HepG2 (cell line): ENCODE measurements at regions not wholly inside any gene's neighbourhood (a gene's known extent, or its start where the extent isn't known, plus 50 kb on each side); places are given as distances from the start of the nearest gene placed in this dataset.

Experiments used
- ATAC-seq: fragments of 200-7000 bp; cut with Tn5 transposase; 3 replicates; pipeline ENCODE4 v1.9.1; 2020; ENCODE audit warnings: mild to moderate bottlenecking, moderate library complexity
- BruUV-seq: library from RNA; stranded (reverse); fragments of 400-500 nt; replicated peaks from 2 replicates; lab custom pipeline; 2021; lab: Mats Ljungman, UMichigan
- CTCF ChIA-PET: fragments of 300-600 bp; formaldehyde crosslinking; extraction: SDS; loops from one replicate; lab custom pipeline; 2021; ENCODE audit warnings: low total read pairs, inconsistent platforms, low intra/inter-chr PET ratio; lab: Yijun Ruan, JAX
- POLR2A ChIA-PET: fragments of 350-600 bp; sonication (Branson Sonifier 250); formaldehyde crosslinking; loops from one replicate; lab custom pipeline; 2020; ENCODE audit warnings: antibody characterized with exemption, inconsistent platforms; lab: Yijun Ruan, JAX
- DNase-seq: peaks from one replicate; pipeline ENCODE4 v3.0.0-alpha.2; 2015; ENCODE audit warnings: low spot score
- FAIRE-seq: peaks from 3 replicates; lab custom pipeline; 2011; peaks lifted over from hg19 to GRCh38; lab: Jason Lieb, UNC
- H2AFZ ChIP-seq: one replicate; pipeline ENCODE4 v1.6.1; 2011; ENCODE audit warnings: low read length, inconsistent platforms
- H3K27ac ChIP-seq: fragments of 300-600 bp; 3 replicates; pipeline ENCODE4 v1.8.0; 2011; ENCODE audit warnings: mixed run types, mild to moderate bottlenecking, mixed read lengths, low read length, inconsistent platforms; ENCODE audit not compliant: insufficient read depth; ENCODE audit errors: extremely low read length
- H3K27me3 ChIP-seq, 2 experiments: fragments of 200-600 bp in 1 of 2; 2 replicates in 1 of 2; 3 replicates in 1 of 2; pipeline versions ENCODE4 v1.6.0 to v1.8.0; 2011; ENCODE audit warnings: low read length in 2 of 2, mild to moderate bottlenecking in 2 of 2, moderate library complexity in 2 of 2, inconsistent platforms in 1 of 2; ENCODE audit not compliant: insufficient read depth in 2 of 2, control insufficient read depth in 1 of 2
- H3K36me3 ChIP-seq, 2 experiments: fragments of 200-600 bp in 1 of 2; replicated peaks in 1 of 2; 2 replicates in 1 of 2; 3 replicates in 1 of 2; pipeline versions ENCODE4 v1.5.1 to v1.8.0; 2011; ENCODE audit warnings: low read length in 2 of 2, inconsistent platforms in 1 of 2; ENCODE audit not compliant: insufficient read depth in 2 of 2, control insufficient read depth in 1 of 2
- H3K4me1 ChIP-seq: 2 replicates; pipeline ENCODE4 v1.5.1; 2012; ENCODE audit warnings: low read length, inconsistent platforms; ENCODE audit not compliant: insufficient read depth
- H3K4me2 ChIP-seq: 2 replicates; pipeline ENCODE4 v1.6.0; 2011; ENCODE audit warnings: low read depth, low read length, inconsistent platforms
- H3K4me3 ChIP-seq, 3 experiments: fragments of 200-600 bp in 1 of 3; sonication (generic), shearing (Covaris generic) in 1 of 3; replicated peaks in 1 of 3; 2 replicates each; pipeline ENCODE4 v1.5.1; 2011 to 2016; ENCODE audit warnings: low read length in 3 of 3, inconsistent platforms in 2 of 3, low read depth in 2 of 3, mild to moderate bottlenecking in 2 of 3, control low read depth in 1 of 3, mixed read lengths in 1 of 3; ENCODE audit not compliant: insufficient read depth in 1 of 3
- H3K79me2 ChIP-seq: one replicate; pipeline ENCODE4 v1.6.1; 2011; ENCODE audit warnings: low read length, inconsistent platforms; ENCODE audit not compliant: insufficient read depth
- H3K9ac ChIP-seq: 2 replicates; pipeline ENCODE4 v1.6.0; 2011; ENCODE audit warnings: mild to moderate bottlenecking, low read depth, low read length, inconsistent platforms; ENCODE audit not compliant: insufficient read depth
- H3K9me3 ChIP-seq: 2 replicates; pipeline ENCODE4 v1.5.1; 2012; ENCODE audit warnings: mild to moderate bottlenecking, low read length
- H4K20me1 ChIP-seq: 2 replicates; pipeline ENCODE4 v1.6.0; 2011; ENCODE audit warnings: inconsistent platforms, mild to moderate bottlenecking, low read length, moderate library complexity; ENCODE audit not compliant: insufficient read depth
- AKAP8 ChIP-seq: sonication (generic); formaldehyde crosslinking; IDR thresholded peaks from 2 replicates; pipeline ENCODE4 v1.5.1; 2020; ENCODE audit warnings: mild to moderate bottlenecking, missing genetic modification reagents
- BRD4 ChIP-seq: sonication (generic); formaldehyde crosslinking; IDR thresholded peaks from 2 replicates; pipeline ENCODE4 v1.4.0; 2020; ENCODE audit warnings: missing genetic modification reagents
- HDAC6 ChIP-seq: fragments of 200-600 bp; sonication (generic); IDR thresholded peaks from 2 replicates; pipeline ENCODE4 v1.7.0; 2017; ENCODE audit warnings: mild to moderate bottlenecking, antibody characterized with exemption, low read length, low read depth
- JUNB ChIP-seq: sonication (generic); formaldehyde crosslinking; IDR thresholded peaks from 2 replicates; pipeline ENCODE4 v1.8.0; 2022; ENCODE audit warnings: missing genetic modification reagents, mild to moderate bottlenecking, borderline replicate concordance
- LBX2 ChIP-seq: sonication (generic); formaldehyde crosslinking; IDR thresholded peaks from 2 replicates; pipeline ENCODE4 v1.5.0; 2020; ENCODE audit warnings: missing genetic modification reagents, mild to moderate bottlenecking, borderline replicate concordance
- MLX ChIP-seq: IDR thresholded peaks from 2 replicates; pipeline ENCODE4 v1.6.1; 2016
- MXD1 ChIP-seq: sonication (generic); formaldehyde crosslinking; IDR thresholded peaks from 2 replicates; pipeline ENCODE4 v1.4.0; 2020; ENCODE audit warnings: mild to moderate bottlenecking, missing genetic modification reagents
- ONECUT2 ChIP-seq: sonication (generic); formaldehyde crosslinking; IDR thresholded peaks from 2 replicates; pipeline ENCODE4 v1.4.0; 2020; ENCODE audit warnings: missing genetic modification reagents
- PRPF4 ChIP-seq: fragments of 200-400 bp; formaldehyde crosslinking; IDR thresholded peaks from 2 replicates; pipeline ENCODE4 v1.6.1; 2016; ENCODE audit warnings: low read length, low read depth; ENCODE audit not compliant: poor library complexity, severe bottlenecking
- RELA ChIP-seq: sonication (generic); formaldehyde crosslinking; IDR thresholded peaks from 2 replicates; pipeline ENCODE4 v1.4.0; 2020; ENCODE audit warnings: missing genetic modification reagents
- RERE ChIP-seq: IDR thresholded peaks from 2 replicates; pipeline ENCODE4 v1.6.1; 2016; ENCODE audit warnings: low read depth, missing genetic modification reagents, missing compliant biosample characterization
- SAP130 ChIP-seq: IDR thresholded peaks from 2 replicates; pipeline ENCODE4 v1.6.1; 2016; ENCODE audit warnings: low read depth
- TEAD2 ChIP-seq: sonication (generic); formaldehyde crosslinking; IDR thresholded peaks from 2 replicates; pipeline ENCODE4 v1.9.0; 2021; ENCODE audit warnings: missing genetic modification reagents
- U2AF2 ChIP-seq: fragments of 200-400 bp; formaldehyde crosslinking; IDR thresholded peaks from 2 replicates; pipeline ENCODE4 v1.6.1; 2017; ENCODE audit warnings: low read depth, mild to moderate bottlenecking, low read length
- ZNF180 ChIP-seq: sonication (generic); formaldehyde crosslinking; IDR thresholded peaks from 2 replicates; pipeline ENCODE4 v1.4.0; 2020; ENCODE audit warnings: low read depth, missing genetic modification reagents, borderline replicate concordance
- ZNF335 ChIP-seq: sonication (generic); formaldehyde crosslinking; IDR thresholded peaks from 2 replicates; pipeline ENCODE4 v1.4.0; 2020; ENCODE audit warnings: missing genetic modification reagents
- ZNF484 ChIP-seq: sonication (generic); formaldehyde crosslinking; IDR thresholded peaks from 2 replicates; pipeline ENCODE4 v1.5.1; 2020; ENCODE audit warnings: mild to moderate bottlenecking, low read depth, missing genetic modification reagents, borderline replicate concordance
- ZNF704 ChIP-seq: sonication (generic); formaldehyde crosslinking; IDR thresholded peaks from 2 replicates; pipeline ENCODE4 v1.8.1; 2023; ENCODE audit warnings: mild to moderate bottlenecking, inconsistent platforms, moderate library complexity, missing genetic modification reagents, borderline replicate concordance
- ZNF781 ChIP-seq: sonication (generic); formaldehyde crosslinking; IDR thresholded peaks from 2 replicates; pipeline ENCODE4 v1.5.1; 2020; ENCODE audit warnings: borderline replicate concordance, mild to moderate bottlenecking, missing genetic modification reagents; ENCODE audit errors: not compliant biosample characterization
- WGBS: methylation state at CpG from one replicate; pipeline ENCODE4 v1.1.6; 2017; ENCODE audit warnings: low lambda C conversion rate; 5-methylcytosine and 5-hydroxymethylcytosine counted together
- in situ Hi-C: cut with HindIII; loops from 2 replicates; pipeline ENCODE4 v1.10.0; 2017; ENCODE audit warnings: low pct_unique_long_range_greater_than_20kb; ENCODE audit not compliant: extremely low pct_ligation_motif_present
- intact Hi-C: fragments of 100-400 bp; cut with micrococcal nuclease; formaldehyde crosslinking; loops from one replicate; pipeline ENCODE4 v1.10.0; 2022; ENCODE audit not compliant: unreplicated experiment

GRCh38 chrX:79524642-79525041 is 157.5 kb upstream of the ITM2A start:
- BruUV-seq, result no TSS peak
- intact Hi-C loops, result no loop called here
- WGBS, result no CpG with 5 or more reads among the region's 2 CpGs
- no peak overlapping the region for H2AFZ ChIP-seq
- no peaks in the 10 kb centered on the region for H3K79me2 ChIP-seq
- no peak overlapping the region for H3K4me2 ChIP-seq
- H3K9ac ChIP-seq, result no peak overlapping the region
- no peak overlapping the region for H3K4me3 ChIP-seq
- ATAC-seq, result no peak
- no peaks in the 10 kb centered on the region for H3K36me3 ChIP-seq
- POLR2A ChIA-PET, result no interaction called here
- no peaks in the 10 kb centered on the region for H4K20me1 ChIP-seq
- H3K27ac ChIP-seq, result no peak overlapping the region
- no peaks in the 10 kb centered on the region for H3K27me3 ChIP-seq
- CTCF ChIA-PET, result no interaction called here
- DNase-seq, result no peak
- no peaks in the 10 kb centered on the region for H3K4me1 ChIP-seq
- FAIRE-seq, result no peak
- H3K9me3 ChIP-seq, result peaks cover 25% of the 10 kb centered on the region
- in situ Hi-C loops, result no loop called here
- TF ChIP-seq ONECUT2 (CRISPR knock-in tag), result no peak
- no peak for TF ChIP-seq MXD1 (CRISPR knock-in tag)
- TF ChIP-seq U2AF2, result no peak
- TF ChIP-seq SAP130 (CRISPR knock-in tag), result no peak
- no peak for TF ChIP-seq HDAC6
- no peak for TF ChIP-seq TEAD2 (CRISPR knock-in tag)
- TF ChIP-seq ZNF335 (CRISPR knock-in tag), result no peak
- no peak for TF ChIP-seq ZNF484
- TF ChIP-seq RERE (CRISPR knock-in tag), result no peak
- no peak for TF ChIP-seq JUNB
- no peak for TF ChIP-seq ZNF781 (CRISPR knock-in tag)
- TF ChIP-seq AKAP8 (CRISPR knock-in tag), result no peak
- no peak for TF ChIP-seq PRPF4
- no peak for TF ChIP-seq ZNF180 (CRISPR knock-in tag)
- TF ChIP-seq BRD4, result no peak
- no peak for TF ChIP-seq RELA
- no peak for TF ChIP-seq MLX (CRISPR knock-in tag)
- no peak for TF ChIP-seq LBX2 (CRISPR knock-in tag)
- no peak for TF ChIP-seq ZNF704
